Pancreas (tissue), 10 donors: ENCODE measurements at regions not wholly inside any gene's neighbourhood (a gene's known extent, or its start where the extent isn't known, plus 50 kb on each side); places are given as distances from the start of the nearest gene placed in this dataset.

Experiments
- ATAC-seq, 4 donors: fragments of 200-7000 bp; cut with Tn5 transposase; one replicate each; pipeline versions ENCODE4 v1.8.0 to v1.9.1; 2020; ENCODE audit warnings: mild to moderate bottlenecking in 4 of 4, moderate library complexity in 4 of 4
- DNase-seq, 6 donors: peaks; one replicate each; pipeline ENCODE4 v3.0.0-alpha.2; 2020
- FAIRE-seq: peaks from 2 replicates; lab custom pipeline; 2012; peaks lifted over from hg19 to GRCh38; lab: Jason Lieb, UNC
- H3K27ac ChIP-seq, 4 donors: fragments of 200-600 bp; sonication (generic); 1 replicate in 3 of 4; 2 replicates in 1 of 4; pipeline versions ENCODE4 v1.5.0 to v1.8.0; 2020
- H3K27me3 ChIP-seq, 4 donors: fragments of 200-600 bp; one replicate each; pipeline ENCODE4 v1.8.0; 2021
- H3K36me3 ChIP-seq, 3 donors: fragments of 200-600 bp; sonication (generic) in 1 of 3; one replicate each; pipeline versions ENCODE4 v1.5.0 to v1.8.0; 2020 to 2021
- H3K4me1 ChIP-seq, 3 donors: fragments of 200-600 bp; one replicate each; pipeline ENCODE4 v1.8.0; 2021
- H3K4me3 ChIP-seq, 4 donors: fragments of 200-600 bp; sonication (generic) in 2 of 4; one replicate each; pipeline versions ENCODE4 v1.5.0 to v1.8.0; 2020 to 2021
- H3K9me3 ChIP-seq, 4 donors: fragments of 200-600 bp; one replicate each; pipeline ENCODE4 v1.8.0; 2021
- WGBS, 2 donors: extraction: QIAGEN DNeasy Blood & Tissue Kit; methylation state at CpG; one replicate each; pipeline ENCODE4 v1.1.7; 2013; 5-methylcytosine and 5-hydroxymethylcytosine counted together
- intact Hi-C, 3 donors: fragments of 100-400 bp; cut with DNase I; formaldehyde crosslinking; loops; one replicate each; pipeline versions ENCODE4 v1.11.1 to v1.14.2; 2022
- TF ChIP-seq, protein P1 (sequence below), 4 donors: fragments of 200-600 bp; sonication (generic) in 3 of 4; IDR thresholded peaks; one replicate each; pipeline versions ENCODE4 v1.5.0 to v1.8.0; 2021; ENCODE audit warnings: antibody characterized with exemption in 4 of 4
- donor health status: healthy with polysubstance abuse.
- donor health status: DM: no; HTN: no; CAD: no; lungs with moderate emphysema.
- donor health status: DM: no; HTN: no; CAD: no.
- donor health status: control.
- donor health status: control.
- donor health status: Bipolar disorder and iron deficiency.
- donor health status: DM: yes; HTN: yes; CAD: no.
- donor health status: DM: no; HTN: no; CAD: no.
- donor health status: DM: no; HTN: no; CAD: no.
- donor health status: DM: yes; HTN: yes; CAD: no.

DNA sequence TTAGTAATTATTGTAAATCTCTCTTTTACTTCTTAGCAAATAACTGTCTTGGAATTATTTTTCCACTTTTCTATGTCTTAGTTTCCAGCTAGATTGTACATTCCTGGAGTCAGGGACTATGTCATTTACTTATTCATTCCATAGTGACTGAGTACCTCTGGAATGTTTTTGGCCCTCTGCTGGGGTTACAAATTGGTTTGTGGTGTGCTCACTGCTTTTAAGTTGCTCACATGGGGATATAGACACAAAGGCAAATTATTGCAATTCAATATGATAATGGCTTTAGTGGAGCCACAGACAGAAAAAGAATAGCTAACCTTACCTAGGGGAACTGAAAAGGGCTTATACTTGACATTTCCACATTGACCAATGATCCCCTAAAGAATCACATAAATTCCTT, 63.7 kb upstream of the PDGFRA start:
- TF ChIP-seq, protein P1, sequence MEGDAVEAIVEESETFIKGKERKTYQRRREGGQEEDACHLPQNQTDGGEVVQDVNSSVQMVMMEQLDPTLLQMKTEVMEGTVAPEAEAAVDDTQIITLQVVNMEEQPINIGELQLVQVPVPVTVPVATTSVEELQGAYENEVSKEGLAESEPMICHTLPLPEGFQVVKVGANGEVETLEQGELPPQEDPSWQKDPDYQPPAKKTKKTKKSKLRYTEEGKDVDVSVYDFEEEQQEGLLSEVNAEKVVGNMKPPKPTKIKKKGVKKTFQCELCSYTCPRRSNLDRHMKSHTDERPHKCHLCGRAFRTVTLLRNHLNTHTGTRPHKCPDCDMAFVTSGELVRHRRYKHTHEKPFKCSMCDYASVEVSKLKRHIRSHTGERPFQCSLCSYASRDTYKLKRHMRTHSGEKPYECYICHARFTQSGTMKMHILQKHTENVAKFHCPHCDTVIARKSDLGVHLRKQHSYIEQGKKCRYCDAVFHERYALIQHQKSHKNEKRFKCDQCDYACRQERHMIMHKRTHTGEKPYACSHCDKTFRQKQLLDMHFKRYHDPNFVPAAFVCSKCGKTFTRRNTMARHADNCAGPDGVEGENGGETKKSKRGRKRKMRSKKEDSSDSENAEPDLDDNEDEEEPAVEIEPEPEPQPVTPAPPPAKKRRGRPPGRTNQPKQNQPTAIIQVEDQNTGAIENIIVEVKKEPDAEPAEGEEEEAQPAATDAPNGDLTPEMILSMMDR (IDR thresholded peaks at IDR 0.05), result no peak
- H3K27me3 ChIP-seq, result no peaks in the 10 kb centered on the region
- ATAC-seq (peak in 3 of 4 donors; percentile 48 to 56 (median 49)), FAIRE-seq (no peak), DNase-seq (no peak)
- H3K27ac ChIP-seq, result no peak overlapping the region
- no peaks in the 10 kb centered on the region for H3K4me1 ChIP-seq
- H3K36me3 ChIP-seq, result no peaks in the 10 kb centered on the region
- intact Hi-C loops, result no loop called here
- H3K4me3 ChIP-seq, result no peak overlapping the region
- H3K9me3 ChIP-seq, result no peaks in the 10 kb centered on the region

DNA sequence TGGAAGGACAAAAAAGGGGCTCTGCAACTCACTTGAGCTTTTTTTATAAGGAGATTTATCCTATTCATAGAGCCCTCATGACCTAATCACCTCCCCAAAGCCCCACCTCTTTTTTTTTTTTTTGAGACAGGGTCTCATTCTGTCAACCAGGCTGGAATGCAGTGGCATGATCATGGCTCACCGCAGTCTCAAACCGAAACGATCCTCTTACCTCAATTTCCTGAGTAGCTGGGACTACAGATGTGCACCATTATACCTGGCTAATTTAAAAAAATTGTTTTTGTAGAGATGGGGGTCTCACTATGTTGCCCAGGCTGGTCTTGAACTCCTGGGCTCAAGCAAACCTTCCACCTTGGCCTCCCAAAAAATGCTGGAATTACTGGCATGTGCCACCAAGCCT, 61.6 kb upstream of the PDGFRA start:
- Histone ChIP-seq H3K36me3 (no peaks in the 10 kb centered on the region), H3K9me3 (no peaks in the 10 kb centered on the region), H3K27me3 (peaks cover 0 to 4% (median 0%) of the 10 kb centered on the region in 4 donors), H3K4me1 (no peaks in the 10 kb centered on the region), H3K4me3 (no peak overlapping the region), H3K27ac (no peak overlapping the region)
- TF ChIP-seq, protein P1 (IDR thresholded peaks at IDR 0.05), result no peak
- intact Hi-C loops, result no loop called here
- WGBS, 2 donors, result 75 to 79% methylated on average over 3 of the region's 3 CpGs
- no peak for DNase-seq
- no peak for FAIRE-seq
- no peak for ATAC-seq

DNA sequence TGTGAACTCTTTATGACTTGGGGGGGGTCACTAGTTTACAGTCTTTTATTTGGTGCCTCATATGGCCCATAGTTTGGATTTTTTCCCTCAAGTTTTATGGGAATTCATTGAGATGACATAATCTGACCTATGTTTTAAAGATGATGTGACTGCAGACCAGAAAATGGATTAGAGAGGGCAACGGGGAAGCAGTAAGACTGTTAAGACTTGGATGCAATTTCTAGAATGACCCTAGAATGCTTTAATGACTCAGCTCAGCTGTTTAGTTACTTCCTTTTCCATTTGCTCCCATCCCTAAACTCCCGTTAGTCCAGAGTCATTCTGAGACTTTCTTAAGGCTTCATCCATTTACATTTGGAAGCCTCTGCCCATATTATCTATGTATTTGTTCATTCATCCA, 59.9 kb upstream of the PDGFRA start:
- Histone ChIP-seq H3K4me1 (no peaks in the 10 kb centered on the region), H3K36me3 (no peaks in the 10 kb centered on the region), H3K27me3 (peaks cover 0 to 5% (median 0%) of the 10 kb centered on the region in 4 donors), H3K27ac (no peak overlapping the region), H3K4me3 (no peak overlapping the region), H3K9me3 (no peaks in the 10 kb centered on the region)
- TF ChIP-seq, protein P1 (IDR thresholded peaks at IDR 0.05), result no peak
- no peak for FAIRE-seq
- intact Hi-C loops, result no loop called here
- 78 to 90% methylated on average over 2 of the region's 2 CpGs for WGBS, 2 donors
- DNase-seq, result no peak
- ATAC-seq, result no peak

DNA sequence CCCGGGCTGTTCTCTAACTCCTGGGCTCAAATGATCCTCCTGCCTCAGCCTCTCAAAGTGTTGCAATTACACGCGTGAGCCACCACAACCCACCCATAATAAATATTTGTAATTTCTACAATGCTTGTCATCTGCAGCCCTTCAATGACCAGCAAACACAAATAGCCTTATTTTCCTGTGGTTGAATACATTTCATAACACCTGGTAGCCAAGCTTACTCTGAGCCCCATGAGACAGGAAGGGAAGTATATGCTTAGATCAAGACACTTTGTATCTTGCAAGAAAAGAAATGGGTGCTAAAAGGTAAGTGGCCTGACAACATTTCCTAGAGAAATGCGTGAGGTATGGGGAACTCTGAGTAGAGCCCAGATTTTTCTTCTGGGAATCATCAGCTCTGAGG, 56.9 kb upstream of the PDGFRA start:
- ATAC-seq (no peak), FAIRE-seq (no peak), DNase-seq (no peak)
- intact Hi-C loops, result no loop called here
- no peak overlapping the region for H3K4me3 ChIP-seq
- H3K27ac ChIP-seq, result no peak overlapping the region
- H3K36me3 ChIP-seq, result no peaks in the 10 kb centered on the region
- peaks cover 0 to 5% (median 0%) of the 10 kb centered on the region in 4 donors for H3K27me3 ChIP-seq
- H3K9me3 ChIP-seq, result no peaks in the 10 kb centered on the region
- TF ChIP-seq, protein P1 (IDR thresholded peaks at IDR 0.05), result no peak
- no peaks in the 10 kb centered on the region for H3K4me1 ChIP-seq
- 76 to 87% methylated on average over 4 of the region's 4 CpGs for WGBS, 2 donors

DNA sequence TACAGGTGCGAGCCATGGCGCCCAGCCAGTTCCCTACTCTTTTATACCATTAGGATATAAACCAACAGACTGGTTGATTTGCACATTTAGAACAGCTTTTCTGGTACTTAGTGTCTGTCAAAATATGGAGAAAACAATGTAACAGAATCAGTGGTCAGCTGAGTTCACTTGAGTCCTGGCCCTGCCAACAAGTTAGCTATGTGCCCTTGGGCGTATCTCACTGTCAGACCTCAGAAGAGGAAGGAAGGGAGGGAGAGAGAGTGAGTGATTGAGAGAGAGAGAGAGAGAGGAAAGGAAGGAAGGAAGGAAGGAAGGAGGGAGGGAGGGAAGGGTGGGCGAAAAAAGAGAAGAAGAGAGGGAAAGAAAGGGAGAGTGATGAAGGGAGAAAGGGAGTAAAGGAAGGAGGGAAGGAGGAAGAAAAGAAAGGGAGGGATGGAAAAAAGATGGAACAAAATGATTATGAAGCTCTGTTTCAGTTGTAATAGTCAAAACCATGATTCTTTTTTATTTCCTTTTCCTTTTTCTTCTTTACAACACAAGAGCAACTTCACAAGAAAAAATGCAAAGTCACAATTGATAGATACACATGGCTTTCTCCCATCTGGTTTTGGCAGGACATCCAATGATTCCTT, 55.7 kb upstream of the PDGFRA start:
- FAIRE-seq, result no peak
- Histone ChIP-seq H3K27me3 (peaks cover 0 to 5% (median 0%) of the 10 kb centered on the region in 4 donors), H3K9me3 (no peaks in the 10 kb centered on the region), H3K27ac (no peak overlapping the region), H3K4me3 (no peak overlapping the region), H3K4me1 (no peaks in the 10 kb centered on the region), H3K36me3 (no peaks in the 10 kb centered on the region)
- WGBS, 2 donors, result 66 to 71% methylated on average over 4 of the region's 4 CpGs
- intact Hi-C loops, result no loop called here
- no peak for ATAC-seq
- TF ChIP-seq, protein P1 (IDR thresholded peaks at IDR 0.05), result no peak
- DNase-seq, result no peak
